Panc1 (cell line): ENCODE measurements at regions not wholly inside any gene's neighbourhood (a gene's known extent, or its start where the extent isn't known, plus 50 kb on each side); places are given as distances from the start of the nearest gene placed in this dataset.

Source experiments
- ATAC-seq: fragments of 200-7000 bp; cut with Tn5 transposase; 2 replicates; pipeline ENCODE4 v1.9.1; 2020; ENCODE audit warnings: mild to moderate bottlenecking, moderate library complexity
- BruUV-seq: library from RNA; stranded (reverse); fragments of 400-500 nt; replicated peaks from 2 replicates; lab custom pipeline; 2021; lab: Mats Ljungman, UMichigan
- CTCF ChIA-PET: fragments of 300-600 bp; sonication (Branson Sonifier 250); formaldehyde crosslinking; loops from one replicate; lab custom pipeline; 2022; ENCODE audit warnings: antibody characterized with exemption; lab: Charles Lee
- POLR2A ChIA-PET: fragments of 300-600 bp; sonication (Branson Sonifier 250); formaldehyde crosslinking; loops from one replicate; lab custom pipeline; 2022; ENCODE audit warnings: antibody characterized with exemption; lab: Charles Lee
- DNase-seq: peaks from one replicate; pipeline ENCODE4 v3.0.0-alpha.2; 2010; ENCODE audit warnings: low read depth, low spot score
- H3K27ac ChIP-seq: 2 replicates; pipeline ENCODE4 v1.5.1; 2011; ENCODE audit warnings: mild to moderate bottlenecking, low read length, inconsistent platforms
- H3K27me3 ChIP-seq: fragments of 200-500 bp; sonication (Bioruptor generic); 2 replicates; pipeline ENCODE4 v1.6.0; 2014; ENCODE audit warnings: low read length, inconsistent platforms; ENCODE audit not compliant: control insufficient read depth, insufficient read depth
- H3K36me3 ChIP-seq: fragments of 200-500 bp; sonication (Bioruptor generic); 2 replicates; pipeline ENCODE4 v1.5.1; 2014; ENCODE audit warnings: inconsistent platforms, mild to moderate bottlenecking, low read length, moderate library complexity; ENCODE audit not compliant: control insufficient read depth, insufficient read depth
- H3K4me1 ChIP-seq: 2 replicates; pipeline ENCODE4 v1.5.1; 2011; ENCODE audit warnings: inconsistent platforms, mild to moderate bottlenecking, low read length, moderate library complexity; ENCODE audit not compliant: control insufficient read depth, insufficient read depth
- H3K4me3 ChIP-seq, 2 experiments: 2 replicates each; pipeline ENCODE4 v1.5.1; 2011 to 2012; ENCODE audit warnings: low read depth in 2 of 2, low read length in 2 of 2, mild to moderate bottlenecking in 2 of 2, inconsistent platforms in 1 of 2, moderate library complexity in 1 of 2
- H3K9me3 ChIP-seq: fragments of 200-500 bp; sonication (Bioruptor generic); 2 replicates; pipeline ENCODE4 v1.5.1; 2014; ENCODE audit warnings: low read depth, mild to moderate bottlenecking, inconsistent platforms, low read length, moderate library complexity; ENCODE audit not compliant: control insufficient read depth, insufficient read depth
- CTCF ChIP-seq: fragments of 450-650 bp; IDR thresholded peaks from 2 replicates; pipeline ENCODE4 v1.5.1; 2017; ENCODE audit warnings: mild to moderate bottlenecking
- POLR2AphosphoS5 ChIP-seq: IDR thresholded peaks from 2 replicates; pipeline ENCODE4 v1.6.1; 2012; ENCODE audit warnings: mild to moderate bottlenecking, low read depth, low read length, moderate library complexity
- REST ChIP-seq, 2 experiments: IDR thresholded peaks; 2 replicates each; pipeline ENCODE4 v1.6.1; 2011 to 2012; ENCODE audit warnings: low read depth in 2 of 2, control low read depth in 1 of 2, low read length in 1 of 2, mild to moderate bottlenecking in 1 of 2, moderate library complexity in 1 of 2; ENCODE audit not compliant: insufficient read depth in 1 of 2
- SIN3A ChIP-seq: IDR thresholded peaks from 2 replicates; pipeline ENCODE4 v1.6.1; 2012; ENCODE audit warnings: low read depth, mild to moderate bottlenecking, low read length, moderate library complexity, borderline replicate concordance; ENCODE audit not compliant: insufficient read depth
- TCF7L2 ChIP-seq: IDR thresholded peaks from 2 replicates; pipeline ENCODE4 v1.6.1; 2011; ENCODE audit warnings: mild to moderate bottlenecking, low read depth, low read length, inconsistent platforms
- in situ Hi-C: cut with HindIII; loops from 2 replicates; pipeline ENCODE4 v1.10.0; 2016; ENCODE audit warnings: low sequenced_read_pairs, low pct_unique_long_range_greater_than_20kb
- intact Hi-C: fragments of 100-400 bp; cut with micrococcal nuclease; formaldehyde crosslinking; loops from one replicate; pipeline ENCODE4 v1.10.0; 2022; ENCODE audit not compliant: unreplicated experiment

- in situ Hi-C loops (no loop called here), intact Hi-C loops (no loop called here)
- no peak for DNase-seq
- no peaks in the 10 kb centered on the region for H3K9me3 ChIP-seq
- TF ChIP-seq TCF7L2: no peak
- no peak for TF ChIP-seq REST (IDR thresholded peaks at IDR 0.05; ENCODE audit: insufficient read depth in 1 of 2, low read depth in 2 of 2, low read length in 1 of 2)
- no peak for TF ChIP-seq POLR2AphosphoS5
- TF ChIP-seq CTCF: no peak
- TF ChIP-seq SIN3A: no peak
- H3K4me3 ChIP-seq: no peak overlapping the region
- no peaks in the 10 kb centered on the region; the same call in 1 of the 2 replicates for H3K4me1 ChIP-seq
- H3K27ac ChIP-seq: no peak overlapping the region
- 0 out of 2 replicates have a peak, but pooled peaks cover 2% of the 10 kb centered on the region for H3K36me3 ChIP-seq
- BruUV-seq: no TSS peak
- H3K27me3 ChIP-seq: no peaks in the 10 kb centered on the region
- CTCF ChIA-PET: no interaction called here
- no peak for ATAC-seq
- POLR2A ChIA-PET: no interaction called here
These were observed 67.8 kb upstream of the DCBLD2 start for GRCh38 chr3:98969295-98969694.

- no peak overlapping the region for H3K4me3 ChIP-seq
- H3K9me3 ChIP-seq: no peaks in the 10 kb centered on the region
- H3K4me1 ChIP-seq: no peaks in the 10 kb centered on the region; the same call in 1 of the 2 replicates
- intact Hi-C loops (no loop called here), in situ Hi-C loops (no loop called here)
- TF ChIP-seq TCF7L2 (no peak), SIN3A (no peak), CTCF (no peak), POLR2AphosphoS5 (no peak)
- no peak overlapping the region for H3K27ac ChIP-seq
- BruUV-seq: no TSS peak
- H3K36me3 ChIP-seq: 0 out of 2 replicates have a peak, but pooled peaks cover 2% of the 10 kb centered on the region
- no peak for DNase-seq
- no peak for ATAC-seq
- CTCF ChIA-PET: no interaction called here
- POLR2A ChIA-PET: no interaction called here
- H3K27me3 ChIP-seq: no peaks in the 10 kb centered on the region
These were observed 67.3 kb upstream of the DCBLD2 start for GRCh38 chr3:98968824-98969223.
